HepG2 (cell line): ENCODE measurements at regions not wholly inside any gene's neighbourhood (a gene's known extent, or its start where the extent isn't known, plus 50 kb on each side); places are given as distances from the start of the nearest gene placed in this dataset.

Experiments
- ATAC-seq: fragments of 200-7000 bp; cut with Tn5 transposase; 3 replicates; pipeline ENCODE4 v1.9.1; 2020; ENCODE audit warnings: mild to moderate bottlenecking, moderate library complexity
- BruUV-seq: library from RNA; stranded (reverse); fragments of 400-500 nt; replicated peaks from 2 replicates; lab custom pipeline; 2021; lab: Mats Ljungman, UMichigan
- CTCF ChIA-PET: fragments of 300-600 bp; formaldehyde crosslinking; extraction: SDS; loops from one replicate; lab custom pipeline; 2021; ENCODE audit warnings: low total read pairs, inconsistent platforms, low intra/inter-chr PET ratio; lab: Yijun Ruan, JAX
- POLR2A ChIA-PET: fragments of 350-600 bp; sonication (Branson Sonifier 250); formaldehyde crosslinking; loops from one replicate; lab custom pipeline; 2020; ENCODE audit warnings: antibody characterized with exemption, inconsistent platforms; lab: Yijun Ruan, JAX
- DNase-seq: peaks from one replicate; pipeline ENCODE4 v3.0.0-alpha.2; 2015; ENCODE audit warnings: low spot score
- FAIRE-seq: peaks from 3 replicates; lab custom pipeline; 2011; peaks lifted over from hg19 to GRCh38; lab: Jason Lieb, UNC
- H2AFZ ChIP-seq: one replicate; pipeline ENCODE4 v1.6.1; 2011; ENCODE audit warnings: low read length, inconsistent platforms
- H3K27ac ChIP-seq: fragments of 300-600 bp; 3 replicates; pipeline ENCODE4 v1.8.0; 2011; ENCODE audit warnings: mixed run types, mild to moderate bottlenecking, mixed read lengths, low read length, inconsistent platforms; ENCODE audit not compliant: insufficient read depth; ENCODE audit errors: extremely low read length
- H3K27me3 ChIP-seq, 2 experiments: fragments of 200-600 bp in 1 of 2; 2 replicates in 1 of 2; 3 replicates in 1 of 2; pipeline versions ENCODE4 v1.6.0 to v1.8.0; 2011; ENCODE audit warnings: low read length in 2 of 2, mild to moderate bottlenecking in 2 of 2, moderate library complexity in 2 of 2, inconsistent platforms in 1 of 2; ENCODE audit not compliant: insufficient read depth in 2 of 2, control insufficient read depth in 1 of 2
- H3K36me3 ChIP-seq, 2 experiments: fragments of 200-600 bp in 1 of 2; replicated peaks in 1 of 2; 2 replicates in 1 of 2; 3 replicates in 1 of 2; pipeline versions ENCODE4 v1.5.1 to v1.8.0; 2011; ENCODE audit warnings: low read length in 2 of 2, inconsistent platforms in 1 of 2; ENCODE audit not compliant: insufficient read depth in 2 of 2, control insufficient read depth in 1 of 2
- H3K4me1 ChIP-seq: 2 replicates; pipeline ENCODE4 v1.5.1; 2012; ENCODE audit warnings: low read length, inconsistent platforms; ENCODE audit not compliant: insufficient read depth
- H3K4me2 ChIP-seq: 2 replicates; pipeline ENCODE4 v1.6.0; 2011; ENCODE audit warnings: low read depth, low read length, inconsistent platforms
- H3K4me3 ChIP-seq, 3 experiments: fragments of 200-600 bp in 1 of 3; sonication (generic), shearing (Covaris generic) in 1 of 3; replicated peaks in 1 of 3; 2 replicates each; pipeline ENCODE4 v1.5.1; 2011 to 2016; ENCODE audit warnings: low read length in 3 of 3, inconsistent platforms in 2 of 3, low read depth in 2 of 3, mild to moderate bottlenecking in 2 of 3, control low read depth in 1 of 3, mixed read lengths in 1 of 3; ENCODE audit not compliant: insufficient read depth in 1 of 3
- H3K79me2 ChIP-seq: one replicate; pipeline ENCODE4 v1.6.1; 2011; ENCODE audit warnings: low read length, inconsistent platforms; ENCODE audit not compliant: insufficient read depth
- H3K9ac ChIP-seq: 2 replicates; pipeline ENCODE4 v1.6.0; 2011; ENCODE audit warnings: mild to moderate bottlenecking, low read depth, low read length, inconsistent platforms; ENCODE audit not compliant: insufficient read depth
- H3K9me3 ChIP-seq: 2 replicates; pipeline ENCODE4 v1.5.1; 2012; ENCODE audit warnings: mild to moderate bottlenecking, low read length
- H4K20me1 ChIP-seq: 2 replicates; pipeline ENCODE4 v1.6.0; 2011; ENCODE audit warnings: inconsistent platforms, mild to moderate bottlenecking, low read length, moderate library complexity; ENCODE audit not compliant: insufficient read depth
- CREB3 ChIP-seq: sonication (generic); formaldehyde crosslinking; IDR thresholded peaks from 2 replicates; pipeline ENCODE4 v1.5.0; 2020; ENCODE audit warnings: missing genetic modification reagents
- E2F2 ChIP-seq: sonication (generic); formaldehyde crosslinking; IDR thresholded peaks from 2 replicates; pipeline ENCODE4 v1.4.0; 2020; ENCODE audit warnings: missing genetic modification reagents, borderline replicate concordance
- FOSL1 ChIP-seq: sonication (generic); formaldehyde crosslinking; IDR thresholded peaks from 2 replicates; pipeline ENCODE4 v1.9.0; 2021; ENCODE audit warnings: missing genetic modification reagents, borderline replicate concordance
- GTF3A ChIP-seq: sonication (generic); formaldehyde crosslinking; conservative IDR thresholded peaks from 2 replicates; pipeline ENCODE4 v1.4.0; 2020; ENCODE audit warnings: mild to moderate bottlenecking, missing genetic modification reagents
- HIVEP1 ChIP-seq: sonication (generic); formaldehyde crosslinking; IDR thresholded peaks from 2 replicates; pipeline ENCODE4 v1.4.0; 2020; ENCODE audit warnings: mild to moderate bottlenecking, missing genetic modification reagents
- HOXA7 ChIP-seq: sonication (generic); formaldehyde crosslinking; IDR thresholded peaks from 2 replicates; pipeline ENCODE4 v1.8.1; 2022; ENCODE audit warnings: mild to moderate bottlenecking, missing genetic modification reagents, moderate library complexity
- NFYB ChIP-seq: sonication (generic); formaldehyde crosslinking; IDR thresholded peaks from 2 replicates; pipeline ENCODE4 v1.4.0; 2020; ENCODE audit warnings: missing genetic modification reagents
- SIN3A ChIP-seq: IDR thresholded peaks from 2 replicates; pipeline ENCODE4 v1.6.1; 2011; ENCODE audit warnings: low read depth, mild to moderate bottlenecking, control low read depth, low read length, borderline replicate concordance
- SOX6 ChIP-seq, 2 experiments: fragments of 450-650 bp in 1 of 2; sonication (generic) in 1 of 2; formaldehyde crosslinking in 1 of 2; IDR thresholded peaks; 2 replicates each; pipeline versions ENCODE4 v1.4.0 to v1.6.1; 2017 to 2020; ENCODE audit warnings: antibody characterized with exemption in 1 of 2, mild to moderate bottlenecking in 1 of 2, missing genetic modification reagents in 1 of 2
- SRY ChIP-seq: sonication (generic); formaldehyde crosslinking; IDR thresholded peaks from 2 replicates; pipeline ENCODE4 v1.8.0; 2022; ENCODE audit warnings: mild to moderate bottlenecking, missing genetic modification reagents
- STAG1 ChIP-seq: sonication (generic); formaldehyde crosslinking; IDR thresholded peaks from 2 replicates; pipeline ENCODE4 v1.4.0; 2020; ENCODE audit warnings: missing genetic modification reagents
- THAP11 ChIP-seq: IDR thresholded peaks from 2 replicates; pipeline ENCODE4 v1.6.1; 2016; ENCODE audit warnings: missing biosample characterization, missing genetic modification reagents
- ZMYM3 ChIP-seq: sonication (generic); formaldehyde crosslinking; IDR thresholded peaks from 2 replicates; pipeline ENCODE4 v1.5.1; 2020; ENCODE audit warnings: mild to moderate bottlenecking, missing genetic modification reagents
- ZNF143 ChIP-seq: sonication (generic); formaldehyde crosslinking; IDR thresholded peaks from 2 replicates; pipeline ENCODE4 v1.4.0; 2020; ENCODE audit warnings: missing genetic modification reagents
- ZNF331 ChIP-seq: sonication (generic); formaldehyde crosslinking; IDR thresholded peaks from 2 replicates; pipeline ENCODE4 v1.4.0; 2020; ENCODE audit warnings: missing genetic modification reagents
- WGBS: methylation state at CpG from one replicate; pipeline ENCODE4 v1.1.6; 2017; ENCODE audit warnings: low lambda C conversion rate; 5-methylcytosine and 5-hydroxymethylcytosine counted together
- in situ Hi-C: cut with HindIII; loops from 2 replicates; pipeline ENCODE4 v1.10.0; 2017; ENCODE audit warnings: low pct_unique_long_range_greater_than_20kb; ENCODE audit not compliant: extremely low pct_ligation_motif_present
- intact Hi-C: fragments of 100-400 bp; cut with micrococcal nuclease; formaldehyde crosslinking; loops from one replicate; pipeline ENCODE4 v1.10.0; 2022; ENCODE audit not compliant: unreplicated experiment
- TF ChIP-seq, protein P1 (sequence below): IDR thresholded peaks from 2 replicates; pipeline ENCODE4 v1.6.1; 2016; ENCODE audit warnings: low read depth

GRCh38 chr20:51202304-51202703 is 179.4 kb upstream of the KCNG1 start:
- WGBS, result 8% methylated on average over 10 of the region's 10 CpGs
- in situ Hi-C loops, result no loop called here
- Histone ChIP-seq H3K4me2 (no peak overlapping the region), H3K4me3 (no peak overlapping the region)
- TF ChIP-seq FOSL1 (no peak), HOXA7 (no peak), E2F2 (CRISPR knock-in tag) (no peak), ZMYM3 (CRISPR knock-in tag) (no peak), STAG1 (CRISPR knock-in tag) (no peak), HIVEP1 (CRISPR knock-in tag) (no peak)
- TF ChIP-seq, all 625 proteins: peak for 0
- intact Hi-C loops, result no loop called here
- ChIA-PET CTCF (no interaction called here), POLR2A (no interaction called here)
- peaks cover 3 to 29% of the 10 kb centered on the region in 2 experiments; a peak in 4 of 5 replicates for H3K27me3 ChIP-seq
- ATAC-seq, result no peak
- no peak for DNase-seq
- no TSS peak for BruUV-seq
- no peak for FAIRE-seq
- H2AFZ ChIP-seq, result no peak overlapping the region
- no peaks in the 10 kb centered on the region for H3K9me3 ChIP-seq
- no peaks in the 10 kb centered on the region for H3K79me2 ChIP-seq
- H3K4me1 ChIP-seq, result no peaks in the 10 kb centered on the region
- H4K20me1 ChIP-seq, result no peaks in the 10 kb centered on the region
- no peak overlapping the region for H3K9ac ChIP-seq
- H3K27ac ChIP-seq, result no peak overlapping the region
- no peaks in the 10 kb centered on the region for H3K36me3 ChIP-seq

DNA sequence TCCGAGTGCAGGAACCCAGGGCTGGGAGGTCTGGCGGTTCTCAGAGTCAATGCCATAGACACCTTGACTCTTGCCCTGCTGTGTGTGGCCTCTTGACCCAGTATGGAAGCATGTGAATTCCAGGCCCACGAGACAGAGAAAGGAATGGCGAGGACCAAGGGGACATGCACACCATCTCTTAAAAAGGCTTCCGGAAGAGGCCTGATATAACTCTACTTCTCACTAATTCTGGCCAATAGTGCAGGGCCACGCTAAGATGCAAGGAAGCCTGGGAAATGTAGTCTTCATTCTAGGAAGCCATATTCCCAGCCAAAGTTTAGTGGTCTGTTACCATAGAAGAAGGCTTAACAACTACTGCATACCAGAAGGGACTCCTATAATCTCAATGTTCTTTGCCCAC is 177.0 kb upstream of the KCNG1 start:
- ChIA-PET CTCF (no interaction called here), POLR2A (no interaction called here)
- H3K9me3 ChIP-seq, result no peaks in the 10 kb centered on the region
- no TSS peak for BruUV-seq
- no peaks in the 10 kb centered on the region for H3K36me3 ChIP-seq
- H3K4me3 ChIP-seq, result no peak overlapping the region
- no peak overlapping the region for H3K4me2 ChIP-seq
- H2AFZ ChIP-seq, result no peak overlapping the region
- 26% methylated on average over 6 of the region's 6 CpGs for WGBS
- H3K79me2 ChIP-seq, result no peaks in the 10 kb centered on the region
- FAIRE-seq, result peak; percentile 8
- DNase-seq, result no peak
- peaks cover 3 to 49% of the 10 kb centered on the region in 2 experiments for H3K27me3 ChIP-seq
- no peak for ATAC-seq
- H3K27ac ChIP-seq, result no peak overlapping the region
- no peaks in the 10 kb centered on the region for H3K4me1 ChIP-seq
- in situ Hi-C loops, result no loop called here
- no peak overlapping the region for H3K9ac ChIP-seq
- H4K20me1 ChIP-seq, result no peaks in the 10 kb centered on the region
- intact Hi-C loops, result no loop called here
- TF ChIP-seq, protein P1, sequence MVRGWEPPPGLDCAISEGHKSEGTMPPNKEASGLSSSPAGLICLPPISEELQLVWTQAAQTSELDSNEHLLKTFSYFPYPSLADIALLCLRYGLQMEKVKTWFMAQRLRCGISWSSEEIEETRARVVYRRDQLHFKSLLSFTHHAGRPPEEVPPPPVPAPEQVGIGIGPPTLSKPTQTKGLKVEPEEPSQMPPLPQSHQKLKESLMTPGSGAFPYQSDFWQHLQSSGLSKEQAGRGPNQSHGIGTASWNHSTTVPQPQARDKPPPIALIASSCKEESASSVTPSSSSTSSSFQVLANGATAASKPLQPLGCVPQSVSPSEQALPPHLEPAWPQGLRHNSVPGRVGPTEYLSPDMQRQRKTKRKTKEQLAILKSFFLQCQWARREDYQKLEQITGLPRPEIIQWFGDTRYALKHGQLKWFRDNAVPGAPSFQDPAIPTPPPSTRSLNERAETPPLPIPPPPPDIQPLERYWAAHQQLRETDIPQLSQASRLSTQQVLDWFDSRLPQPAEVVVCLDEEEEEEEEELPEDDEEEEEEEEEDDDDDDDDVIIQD (CRISPR knock-in tag), result no peak
- TF ChIP-seq CREB3 (CRISPR knock-in tag) (no peak), GTF3A (CRISPR knock-in tag) (no peak), SRY (CRISPR knock-in tag) (no peak), NFYB (0 out of 2 replicates have a peak, but pooled peaks have one; percentile 31), ZNF143 (CRISPR knock-in tag) (peak; percentile 80), SIN3A (no peak), SOX6 (IDR thresholded peaks at IDR 0.05) (no peak), SOX6 (CRISPR knock-in tag; IDR thresholded peaks at IDR 0.05) (no peak), THAP11 (CRISPR knock-in tag) (peak; percentile 87), ZNF331 (CRISPR knock-in tag) (no peak)
